ENCODE measurements at regions not wholly inside any gene's neighbourhood (a gene's known extent, or its start where the extent isn't known, plus 50 kb on each side); places are given as distances from the start of the nearest gene placed in this dataset.

DNA sequence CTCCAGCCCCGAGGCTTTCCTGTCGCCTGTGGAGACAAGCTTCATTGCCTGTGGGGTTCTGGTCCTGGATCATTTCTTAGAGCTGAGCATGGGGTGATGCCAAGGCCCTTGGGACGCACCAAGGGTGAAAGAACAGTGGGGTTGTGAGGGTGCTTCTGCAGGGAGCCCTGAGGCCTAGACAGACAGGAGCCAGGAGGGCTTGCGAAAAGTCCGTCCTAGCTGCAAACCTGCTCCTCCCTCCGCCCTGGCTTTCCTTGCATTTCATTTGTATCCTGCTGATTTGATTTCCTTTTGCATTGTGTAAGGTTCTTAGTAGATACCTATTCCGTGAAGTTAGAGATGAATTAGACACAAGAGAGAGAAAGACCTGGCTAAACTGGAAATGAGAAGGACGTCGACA is 286.9 kb upstream of the C2CD4B start:
- no peaks in the 10 kb centered on the region for H3K36me3 ChIP-seq (ENCODE audit: insufficient read depth, low read depth, low read length)
- H3K9ac ChIP-seq (ENCODE audit: low read depth, low read length): peak overlapping the region; percentile 10; the same call in 1 of the 2 replicates
- no peak overlapping the region for H3K27ac ChIP-seq (ENCODE audit: low read length)
- no peaks in the 10 kb centered on the region for H3K9me3 ChIP-seq (ENCODE audit: insufficient read depth, low read depth, low read length)
- peak overlapping the region; percentile 31; the same call in 1 of the 2 replicates for H3K4me3 ChIP-seq (ENCODE audit: low read length)
- peaks cover 38% of the 10 kb centered on the region for H3K4me1 ChIP-seq (ENCODE audit: insufficient read depth, low read length)
- no peaks in the 10 kb centered on the region for H3K27me3 ChIP-seq (ENCODE audit: insufficient read depth, low read length)

DNA sequence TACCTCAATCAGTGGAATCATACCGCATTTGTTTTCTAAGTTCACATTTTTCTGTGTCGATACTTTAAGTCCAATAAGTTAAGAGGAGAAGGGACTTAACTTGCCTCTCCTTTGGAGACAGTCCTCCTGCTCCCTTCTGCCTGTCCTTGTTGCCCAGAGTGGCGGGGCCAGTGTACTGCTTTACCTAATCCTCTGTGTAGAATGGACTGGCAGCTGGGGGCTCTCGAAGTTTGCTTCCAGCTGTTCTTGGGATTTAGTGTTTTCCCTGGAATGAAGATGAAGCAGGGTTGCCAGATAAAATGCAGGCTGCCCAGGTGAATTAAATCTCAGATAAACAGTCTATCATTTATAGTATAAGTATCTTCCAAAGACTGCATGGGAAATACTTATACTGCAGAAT is 287.6 kb upstream of the C2CD4B start:
- Histone ChIP-seq H3K9me3 (ENCODE audit: insufficient read depth, low read depth, low read length) (no peaks in the 10 kb centered on the region), H3K9ac (ENCODE audit: low read depth, low read length) (no peak overlapping the region; the same call in 1 of the 2 replicates), H3K27me3 (ENCODE audit: insufficient read depth, low read length) (no peaks in the 10 kb centered on the region), H3K27ac (ENCODE audit: low read length) (no peak overlapping the region), H3K4me1 (ENCODE audit: insufficient read depth, low read length) (peaks cover 44% of the 10 kb centered on the region), H3K4me3 (ENCODE audit: low read length) (peak overlapping the region; percentile 31; the same call in 1 of the 2 replicates), H3K36me3 (ENCODE audit: insufficient read depth, low read depth, low read length) (no peaks in the 10 kb centered on the region)

DNA sequence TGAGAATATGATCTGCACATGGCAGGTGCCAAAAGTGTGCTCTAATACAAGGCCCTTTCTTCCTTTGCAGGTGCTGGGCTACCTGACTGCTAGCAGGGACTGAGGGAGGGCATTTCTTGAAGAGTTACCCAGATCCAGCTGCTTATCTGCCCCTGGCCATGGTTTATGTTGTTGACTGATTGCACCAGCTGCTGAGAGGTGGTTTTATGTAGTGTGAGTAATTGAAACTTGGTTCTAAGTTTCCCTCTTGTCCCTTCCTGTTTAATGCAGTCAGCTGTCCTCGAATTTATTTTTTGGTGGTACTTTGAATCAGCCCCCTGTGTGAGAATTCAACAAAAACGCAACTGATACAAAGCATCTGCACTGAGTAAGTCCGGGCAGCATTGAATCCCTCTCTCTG is 288.3 kb upstream of the C2CD4B start:
- Histone ChIP-seq H3K36me3 (ENCODE audit: insufficient read depth, low read depth, low read length) (no peaks in the 10 kb centered on the region), H3K27me3 (ENCODE audit: insufficient read depth, low read length) (no peaks in the 10 kb centered on the region), H3K27ac (ENCODE audit: low read length) (no peak overlapping the region), H3K4me1 (ENCODE audit: insufficient read depth, low read length) (peaks cover 39% of the 10 kb centered on the region), H3K4me3 (ENCODE audit: low read length) (no peak overlapping the region), H3K9ac (ENCODE audit: low read depth, low read length) (no peak overlapping the region), H3K9me3 (ENCODE audit: insufficient read depth, low read depth, low read length) (no peaks in the 10 kb centered on the region)

DNA sequence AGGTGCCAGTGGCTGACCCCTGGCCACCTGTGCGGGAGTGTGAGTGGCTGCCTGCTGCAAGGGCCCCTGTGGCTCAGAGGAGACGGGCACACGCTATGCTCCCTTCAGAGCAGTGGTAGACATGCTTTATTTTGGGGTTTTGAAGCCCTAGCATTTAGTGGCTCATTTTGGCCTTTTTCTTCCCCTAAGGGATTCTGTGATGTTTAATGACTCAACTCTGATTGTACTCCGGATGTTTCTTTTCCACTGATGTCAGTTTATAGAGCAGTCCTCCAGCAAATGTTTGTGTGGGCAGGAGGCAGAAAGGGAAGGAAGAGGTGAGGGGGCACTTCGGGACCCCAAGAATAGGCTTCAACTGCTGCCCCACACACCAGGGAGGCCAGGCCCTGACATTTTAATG is 288.9 kb upstream of the C2CD4B start:
- no peaks in the 10 kb centered on the region for H3K36me3 ChIP-seq (ENCODE audit: insufficient read depth, low read depth, low read length)
- H3K4me1 ChIP-seq (ENCODE audit: insufficient read depth, low read length): peaks cover 36% of the 10 kb centered on the region
- H3K9me3 ChIP-seq (ENCODE audit: insufficient read depth, low read depth, low read length): no peaks in the 10 kb centered on the region
- H3K4me3 ChIP-seq (ENCODE audit: low read length): no peak overlapping the region
- no peaks in the 10 kb centered on the region for H3K27me3 ChIP-seq (ENCODE audit: insufficient read depth, low read length)
- H3K9ac ChIP-seq (ENCODE audit: low read depth, low read length): no peak overlapping the region
- H3K27ac ChIP-seq (ENCODE audit: low read length): no peak overlapping the region

DNA sequence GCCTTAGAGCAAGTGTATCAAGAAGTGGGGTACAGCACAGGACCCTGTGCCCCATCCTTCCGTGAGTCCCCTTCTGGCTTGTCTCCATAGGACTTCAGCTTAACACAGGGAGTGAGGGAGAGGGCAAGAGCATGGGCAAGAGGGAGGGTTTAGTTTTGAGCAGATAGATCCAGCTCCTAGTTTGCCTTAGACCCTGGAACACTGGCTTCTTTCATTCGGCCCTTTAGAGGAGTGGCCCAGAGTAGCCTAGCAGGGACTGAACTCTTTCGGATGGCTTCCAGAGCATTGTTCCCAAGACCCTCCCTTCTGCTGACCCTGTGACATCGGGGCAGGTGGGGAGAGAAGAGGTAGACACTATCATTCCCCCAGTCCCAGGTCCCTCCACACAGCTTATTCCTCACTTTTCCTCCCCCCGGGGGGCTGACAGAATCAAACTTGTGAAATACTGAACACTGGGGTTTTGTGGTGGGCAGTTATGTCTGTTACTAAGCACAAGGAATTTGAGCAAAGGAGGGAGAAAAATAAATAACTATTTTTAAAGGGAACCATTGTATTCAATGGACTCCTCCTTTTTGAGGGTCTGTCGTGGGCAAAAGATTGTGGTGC is 289.6 kb upstream of the C2CD4B start:
- H3K36me3 ChIP-seq (ENCODE audit: insufficient read depth, low read depth, low read length): no peaks in the 10 kb centered on the region
- no peak overlapping the region for H3K27ac ChIP-seq (ENCODE audit: low read length)
- no peak overlapping the region for H3K9ac ChIP-seq (ENCODE audit: low read depth, low read length)
- H3K27me3 ChIP-seq (ENCODE audit: insufficient read depth, low read length): no peaks in the 10 kb centered on the region
- no peaks in the 10 kb centered on the region for H3K9me3 ChIP-seq (ENCODE audit: insufficient read depth, low read depth, low read length)
- peaks cover 36% of the 10 kb centered on the region for H3K4me1 ChIP-seq (ENCODE audit: insufficient read depth, low read length)
- no peak overlapping the region for H3K4me3 ChIP-seq (ENCODE audit: low read length)

DNA sequence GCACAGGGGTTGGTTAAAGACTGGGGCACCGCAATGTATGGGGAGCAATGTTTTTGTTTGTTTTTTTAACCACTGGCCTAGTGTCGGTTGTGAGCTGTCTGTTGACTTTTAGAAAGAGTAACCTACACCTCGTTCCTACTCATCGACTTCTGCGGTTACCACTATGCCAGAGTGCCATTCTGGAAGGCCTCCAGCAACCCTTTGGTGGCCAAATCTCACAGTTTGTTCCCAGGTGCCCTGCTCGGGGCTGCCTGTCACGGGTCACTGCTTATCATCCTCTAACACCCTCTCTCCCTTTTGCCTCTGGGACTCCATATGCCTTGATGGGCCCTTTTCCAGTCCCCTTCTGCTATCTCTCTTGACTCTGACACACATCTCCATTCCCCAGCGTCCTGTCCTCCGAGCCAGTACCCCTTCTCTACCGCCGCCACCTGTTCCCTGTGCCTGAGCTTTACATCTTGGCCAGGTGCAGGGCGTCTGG is 290.4 kb upstream of the C2CD4B start:
- no peaks in the 10 kb centered on the region for H3K9me3 ChIP-seq (ENCODE audit: insufficient read depth, low read depth, low read length)
- no peaks in the 10 kb centered on the region for H3K27me3 ChIP-seq (ENCODE audit: insufficient read depth, low read length)
- H3K36me3 ChIP-seq (ENCODE audit: insufficient read depth, low read depth, low read length): no peaks in the 10 kb centered on the region
- no peak overlapping the region for H3K4me3 ChIP-seq (ENCODE audit: low read length)
- peaks cover 36% of the 10 kb centered on the region for H3K4me1 ChIP-seq (ENCODE audit: insufficient read depth, low read length)
- H3K27ac ChIP-seq (ENCODE audit: low read length): no peak overlapping the region
- H3K9ac ChIP-seq (ENCODE audit: low read depth, low read length): no peak overlapping the region

DNA sequence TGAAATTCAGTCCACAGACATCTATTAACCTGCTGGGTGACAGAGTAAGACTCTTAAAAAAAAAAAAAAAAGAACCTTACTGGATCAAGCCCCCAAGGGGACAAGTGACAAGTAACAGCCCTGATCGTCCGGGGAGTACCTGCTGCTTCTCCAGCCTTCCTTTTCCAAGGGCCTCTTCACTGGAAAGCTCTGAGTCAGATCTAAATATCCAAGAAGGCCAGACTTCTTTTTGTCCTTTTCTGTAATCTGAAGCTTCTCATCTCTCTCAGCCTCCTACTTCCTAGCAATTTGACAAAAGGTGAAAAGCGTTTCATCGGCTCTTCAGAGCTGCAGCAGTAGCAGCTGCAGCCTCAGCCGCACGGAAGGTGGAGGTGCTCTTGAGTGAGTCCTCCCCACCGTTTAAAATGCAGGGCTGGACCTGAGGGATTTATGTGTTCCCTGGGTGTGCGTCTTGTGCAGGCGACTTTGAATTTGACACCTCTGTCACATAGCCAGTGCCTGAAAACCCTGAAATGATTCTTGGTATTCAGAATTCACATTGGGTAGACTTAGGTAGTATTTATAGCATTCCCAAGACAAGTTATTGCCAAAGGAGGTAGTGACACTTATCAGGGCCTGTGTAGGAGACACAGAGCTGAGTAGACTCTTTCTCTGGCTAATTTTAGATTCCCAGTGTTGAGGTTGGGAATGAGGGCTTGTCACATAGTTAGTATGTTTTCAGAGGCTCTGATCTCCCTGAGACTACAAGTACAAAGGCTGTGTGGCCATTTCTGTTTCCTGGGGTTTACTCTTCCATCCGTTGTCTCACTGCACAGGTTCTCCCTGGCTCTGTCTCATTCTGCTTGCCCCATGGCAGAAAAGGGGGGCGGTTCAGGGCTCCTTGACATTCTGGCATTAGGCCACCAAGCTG is 291.2 kb upstream of the C2CD4B start:
- Histone ChIP-seq H3K27ac (ENCODE audit: low read length) (no peak overlapping the region), H3K4me3 (ENCODE audit: low read length) (no peak overlapping the region), H3K9me3 (ENCODE audit: insufficient read depth, low read depth, low read length) (no peaks in the 10 kb centered on the region), H3K36me3 (ENCODE audit: insufficient read depth, low read depth, low read length) (no peaks in the 10 kb centered on the region), H3K4me1 (ENCODE audit: insufficient read depth, low read length) (peaks cover 36% of the 10 kb centered on the region), H3K9ac (ENCODE audit: low read depth, low read length) (no peak overlapping the region), H3K27me3 (ENCODE audit: insufficient read depth, low read length) (no peaks in the 10 kb centered on the region)

DNA sequence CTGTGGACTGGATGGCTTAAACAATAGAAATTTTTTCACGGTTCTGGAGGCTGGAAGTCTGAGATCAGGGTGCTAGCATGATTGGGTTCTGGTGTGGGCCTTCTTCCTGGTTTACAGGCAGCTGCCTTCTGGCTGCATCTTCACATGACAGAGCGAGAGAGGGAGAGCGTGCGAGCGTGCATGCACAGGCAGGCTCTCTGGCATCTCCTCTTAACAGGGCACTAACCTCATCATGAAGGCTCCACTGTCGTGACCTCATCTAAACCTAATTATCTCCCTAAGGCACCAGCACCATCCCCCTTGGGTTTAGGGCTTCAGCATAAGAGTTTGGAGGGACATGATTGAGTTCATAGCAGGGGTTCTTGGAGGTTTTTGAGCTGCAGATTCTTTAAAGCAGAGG is 292.0 kb upstream of the C2CD4B start:
- H3K27me3 ChIP-seq (ENCODE audit: insufficient read depth, low read length): no peaks in the 10 kb centered on the region
- H3K9ac ChIP-seq (ENCODE audit: low read depth, low read length): no peak overlapping the region
- H3K4me3 ChIP-seq (ENCODE audit: low read length): no peak overlapping the region
- H3K4me1 ChIP-seq (ENCODE audit: insufficient read depth, low read length): peaks cover 31% of the 10 kb centered on the region
- H3K9me3 ChIP-seq (ENCODE audit: insufficient read depth, low read depth, low read length): no peaks in the 10 kb centered on the region
- H3K27ac ChIP-seq (ENCODE audit: low read length): no peak overlapping the region
- no peaks in the 10 kb centered on the region for H3K36me3 ChIP-seq (ENCODE audit: insufficient read depth, low read depth, low read length)

DNA sequence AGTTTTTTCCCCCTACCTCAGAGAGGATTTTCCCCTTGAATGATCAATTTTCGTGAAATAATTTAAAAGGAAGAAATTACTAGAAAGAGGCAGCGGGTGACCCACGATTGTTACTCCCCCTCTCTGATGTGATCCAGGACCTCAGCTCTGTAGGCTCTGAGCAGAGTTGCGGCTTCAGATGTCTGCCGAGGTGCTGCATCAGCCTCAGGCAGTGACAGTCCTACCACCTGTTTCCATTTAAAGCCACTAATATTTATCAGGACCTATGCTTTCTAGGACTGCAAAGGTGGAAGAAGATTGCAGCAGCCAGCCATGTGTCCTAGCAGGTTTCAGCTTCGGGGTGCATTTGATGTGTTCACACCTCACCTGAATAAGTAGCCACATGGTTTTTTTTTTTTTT is 294.8 kb upstream of the C2CD4B start:
- H3K4me3 ChIP-seq (ENCODE audit: low read length): no peak overlapping the region
- H3K27me3 ChIP-seq (ENCODE audit: insufficient read depth, low read length): no peaks in the 10 kb centered on the region
- H3K4me1 ChIP-seq (ENCODE audit: insufficient read depth, low read length): peaks cover 16% of the 10 kb centered on the region
- no peak overlapping the region for H3K27ac ChIP-seq (ENCODE audit: low read length)
- H3K36me3 ChIP-seq (ENCODE audit: insufficient read depth, low read depth, low read length): no peaks in the 10 kb centered on the region
- H3K9ac ChIP-seq (ENCODE audit: low read depth, low read length): no peak overlapping the region
- no peaks in the 10 kb centered on the region for H3K9me3 ChIP-seq (ENCODE audit: insufficient read depth, low read depth, low read length)

DNA sequence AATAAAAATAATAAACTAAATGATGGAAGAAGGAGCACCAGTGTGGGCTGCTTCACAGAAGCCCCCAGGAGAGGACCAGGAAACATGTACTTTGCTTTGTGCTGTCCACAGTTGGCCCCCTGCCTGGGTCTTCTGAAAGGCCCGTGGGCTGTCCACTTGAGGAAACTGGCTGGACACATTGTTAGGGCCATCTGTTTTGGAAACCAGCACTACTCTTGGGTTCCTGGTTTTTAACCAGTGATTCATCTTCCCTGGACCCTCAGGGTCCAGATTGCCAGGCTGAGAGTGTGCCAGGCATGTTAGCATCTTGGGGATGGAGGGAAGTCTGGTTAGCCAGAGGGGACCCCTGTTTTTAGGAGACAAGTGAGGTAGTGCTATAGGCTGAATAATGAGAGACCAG is 297.2 kb upstream of the C2CD4B start:
- H3K9ac ChIP-seq (ENCODE audit: low read depth, low read length): no peak overlapping the region
- no peaks in the 10 kb centered on the region for H3K36me3 ChIP-seq (ENCODE audit: insufficient read depth, low read depth, low read length)
- no peak overlapping the region for H3K27ac ChIP-seq (ENCODE audit: low read length)
- peaks cover 23% of the 10 kb centered on the region for H3K4me1 ChIP-seq (ENCODE audit: insufficient read depth, low read length)
- H3K27me3 ChIP-seq (ENCODE audit: insufficient read depth, low read length): no peaks in the 10 kb centered on the region
- no peaks in the 10 kb centered on the region for H3K9me3 ChIP-seq (ENCODE audit: insufficient read depth, low read depth, low read length)
- H3K4me3 ChIP-seq (ENCODE audit: low read length): no peak overlapping the region

DNA sequence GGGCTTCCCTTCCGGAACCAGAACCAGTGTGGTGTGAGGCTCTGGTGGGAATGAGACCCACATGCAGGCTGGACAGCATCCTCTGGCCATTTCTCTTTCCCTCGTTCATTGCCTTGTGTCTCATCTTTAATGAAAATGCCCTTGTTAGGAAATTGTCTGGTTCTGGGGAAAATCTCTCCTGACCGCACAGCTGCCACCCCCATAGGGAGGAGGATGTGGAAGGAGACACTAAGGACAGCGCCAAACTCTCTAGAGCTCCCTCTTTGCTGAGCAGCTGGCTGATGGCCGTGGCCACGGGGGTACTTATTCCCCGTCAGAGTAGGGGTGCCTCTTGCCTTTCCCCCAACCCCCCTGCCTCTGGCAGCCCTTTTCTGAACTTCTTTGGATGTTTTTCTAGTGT is 297.6 kb upstream of the C2CD4B start:
- Histone ChIP-seq H3K9ac (ENCODE audit: low read depth, low read length) (no peak overlapping the region), H3K27me3 (ENCODE audit: insufficient read depth, low read length) (no peaks in the 10 kb centered on the region), H3K9me3 (ENCODE audit: insufficient read depth, low read depth, low read length) (no peaks in the 10 kb centered on the region), H3K4me1 (ENCODE audit: insufficient read depth, low read length) (peaks cover 20% of the 10 kb centered on the region), H3K36me3 (ENCODE audit: insufficient read depth, low read depth, low read length) (no peaks in the 10 kb centered on the region), H3K4me3 (ENCODE audit: low read length) (no peak overlapping the region), H3K27ac (ENCODE audit: low read length) (no peak overlapping the region)

DNA sequence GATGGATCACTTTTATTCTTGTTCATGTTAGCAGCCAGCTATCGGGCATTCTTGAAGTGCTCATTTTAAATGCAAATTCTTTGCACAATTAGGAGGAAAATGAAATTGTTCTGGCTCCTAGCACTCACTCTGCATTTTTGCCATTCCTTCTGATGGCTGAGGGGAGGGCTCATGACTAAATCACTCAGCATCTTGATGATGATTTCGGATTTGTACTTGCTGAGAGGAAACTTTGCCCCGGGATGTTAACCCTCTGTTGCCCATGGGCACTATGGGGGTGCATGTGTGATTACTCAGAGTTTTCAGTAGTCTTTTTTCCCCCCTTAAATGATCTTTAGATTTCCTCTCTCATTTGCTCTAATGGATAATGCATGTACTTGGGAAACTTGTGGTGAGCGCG is 299.6 kb upstream of the C2CD4B start:
- peak overlapping the region; percentile 20 for H3K4me3 ChIP-seq (ENCODE audit: low read length)
- peaks cover 20% of the 10 kb centered on the region for H3K4me1 ChIP-seq (ENCODE audit: insufficient read depth, low read length)
- H3K9ac ChIP-seq (ENCODE audit: low read depth, low read length): no peak overlapping the region
- H3K27me3 ChIP-seq (ENCODE audit: insufficient read depth, low read length): no peaks in the 10 kb centered on the region
- no peak overlapping the region for H3K27ac ChIP-seq (ENCODE audit: low read length)
- no peaks in the 10 kb centered on the region for H3K9me3 ChIP-seq (ENCODE audit: insufficient read depth, low read depth, low read length)
- no peaks in the 10 kb centered on the region for H3K36me3 ChIP-seq (ENCODE audit: insufficient read depth, low read depth, low read length)

Measured in iPS-20b (cell line).